ENCODE measurements at regions not wholly inside any gene's neighbourhood (a gene's known extent, or its start where the extent isn't known, plus 50 kb on each side); places are given as distances from the start of the nearest gene placed in this dataset.

- WGBS (ENCODE audit: insufficient coverage, low coverage, missing lambda C conversion rate) = 0% methylated on average over 1 of the region's 1 CpG
- DNase-seq (ENCODE audit: extremely low read depth in 1 of 4, low spot score in 3 of 4) = no peak
- Histone ChIP-seq H3K4me1 (replicated peaks in 1 of 2; ENCODE audit: control insufficient read depth in 2 of 2, insufficient read depth in 2 of 2, low read length in 2 of 2) (no peaks in the 10 kb centered on the region), H3K4me2 (ENCODE audit: insufficient read depth, low read length) (no peak overlapping the region), H3K9ac (ENCODE audit: insufficient read depth in 1 of 2, low read depth in 2 of 2, low read length in 2 of 2) (no peak overlapping the region), H3K79me2 (ENCODE audit: control insufficient read depth, insufficient read depth, low read length) (no peaks in the 10 kb centered on the region), H2AFZ (ENCODE audit: low read depth, low read length) (no peak overlapping the region), H3K9me3 (replicated peaks; ENCODE audit: control insufficient read depth, insufficient read depth, low read depth, low read length) (no peaks in the 10 kb centered on the region), H3K27me3 (ENCODE audit: control insufficient read depth in 2 of 2, insufficient read depth in 2 of 2, low read length in 2 of 2) (no peaks in the 10 kb centered on the region), H3K4me3 (no peak overlapping the region), H3K9me1 (ENCODE audit: control insufficient read depth, insufficient read depth, low read length) (no peaks in the 10 kb centered on the region), H4K20me1 (replicated peaks; ENCODE audit: control insufficient read depth, insufficient read depth, low read length) (no peaks in the 10 kb centered on the region), H3K27ac (ENCODE audit: extremely low read depth, low read depth, low read length) (no peak overlapping the region), H3K36me3 (ENCODE audit: control insufficient read depth, insufficient read depth, low read length) (no peaks in the 10 kb centered on the region)
- ChIA-PET POLR2A (interaction anchor here (0.6 kb wide), 1 partner anchor 50 kb away, joined by 3 read pairs; no protein-coding TSS in a partner anchor), CTCF (ENCODE audit: low intra/inter-chr PET ratio) (no interaction called here)
- no TSS peak for BruUV-seq (replicated peaks)
- intact Hi-C loops (cut with micrococcal nuclease) = no loop called here
- no peak for ATAC-seq
- FAIRE-seq = no peak
- TF ChIP-seq NBN (IDR thresholded peaks at IDR 0.05; ENCODE audit: low read depth) = no peak
- TF ChIP-seq CBX5 (IDR thresholded peaks at IDR 0.05; ENCODE audit: borderline replicate concordance, low read depth) = no peak
- TF ChIP-seq CREB1 (IDR thresholded peaks at IDR 0.05) = no peak
- TF ChIP-seq CREB1 (CRISPR knock-in tag; IDR thresholded peaks at IDR 0.05) = no peak
- no peak for TF ChIP-seq NKRF (IDR thresholded peaks at IDR 0.05; ENCODE audit: borderline replicate concordance)
- no peak for TF ChIP-seq MCM5 (IDR thresholded peaks at IDR 0.05; ENCODE audit: low read depth)
- no peak for TF ChIP-seq HOMEZ (CRISPR knock-in tag; IDR thresholded peaks at IDR 0.05)
- no peak for TF ChIP-seq ZBTB17 (CRISPR knock-in tag; IDR thresholded peaks at IDR 0.05)
- TF ChIP-seq MCM2 (IDR thresholded peaks at IDR 0.05; ENCODE audit: low read depth) = no peak
- TF ChIP-seq BMI1 (IDR thresholded peaks at IDR 0.05; ENCODE audit: low read length) = no peak
- TF ChIP-seq HES1 (IDR thresholded peaks at IDR 0.05; ENCODE audit: low read depth) = no peak
- TF ChIP-seq SMARCA5 (IDR thresholded peaks at IDR 0.05) = no peak
- no peak for TF ChIP-seq ELF4 (CRISPR knock-in tag; IDR thresholded peaks at IDR 0.05)
- TF ChIP-seq RFX1 (IDR thresholded peaks at IDR 0.05) = no peak
- TF ChIP-seq MBD1 (CRISPR knock-in tag; IDR thresholded peaks at IDR 0.05) = no peak
- TF ChIP-seq ZBTB5 (IDR thresholded peaks at IDR 0.05) = no peak
- in situ Hi-C loops (cut with MboI) = no loop called here
Observed at GRCh38 chr14:61925732-61926435, 163.7 kb downstream of the SNAPC1 start.
